SU-DHL-6 (cell line): ENCODE measurements at regions not wholly inside any gene's neighbourhood (a gene's known extent, or its start where the extent isn't known, plus 50 kb on each side); places are given as distances from the start of the nearest gene placed in this dataset.

Source experiments
- CTCF ChIP-seq: fragments of 200-600 bp; sonication (generic); IDR thresholded peaks from one replicate; pipeline ENCODE4 v1.5.1; 2017; ENCODE audit warnings: antibody characterized with exemption, mild to moderate bottlenecking, low read length, moderate library complexity; ENCODE audit not compliant: insufficient read depth, poor library complexity, severe bottlenecking
- EZH2phosphoT487 ChIP-seq: fragments of 200-600 bp; sonication (generic), shearing (Covaris generic); conservative IDR thresholded peaks from 2 replicates; pipeline ENCODE4 v1.6.1; 2018; ENCODE audit warnings: mild to moderate bottlenecking, antibody characterized with exemption, low read length, moderate library complexity, mixed read lengths

- TF ChIP-seq CTCF (no peak), EZH2phosphoT487 (no peak)
These were observed 106.5 kb upstream of the EGFLAM start for GRCh38 chr5:38151878-38152277.
